ENCODE measurements at regions not wholly inside any gene's neighbourhood (a gene's known extent, or its start where the extent isn't known, plus 50 kb on each side); places are given as distances from the start of the nearest gene placed in this dataset.
"Not testable (repeated sequence)": the region's sequence is repeated elsewhere in the genome, so short reads cannot be mapped to it uniquely, and the experiment has no call there.

- TF ChIP-seq, protein P1, sequence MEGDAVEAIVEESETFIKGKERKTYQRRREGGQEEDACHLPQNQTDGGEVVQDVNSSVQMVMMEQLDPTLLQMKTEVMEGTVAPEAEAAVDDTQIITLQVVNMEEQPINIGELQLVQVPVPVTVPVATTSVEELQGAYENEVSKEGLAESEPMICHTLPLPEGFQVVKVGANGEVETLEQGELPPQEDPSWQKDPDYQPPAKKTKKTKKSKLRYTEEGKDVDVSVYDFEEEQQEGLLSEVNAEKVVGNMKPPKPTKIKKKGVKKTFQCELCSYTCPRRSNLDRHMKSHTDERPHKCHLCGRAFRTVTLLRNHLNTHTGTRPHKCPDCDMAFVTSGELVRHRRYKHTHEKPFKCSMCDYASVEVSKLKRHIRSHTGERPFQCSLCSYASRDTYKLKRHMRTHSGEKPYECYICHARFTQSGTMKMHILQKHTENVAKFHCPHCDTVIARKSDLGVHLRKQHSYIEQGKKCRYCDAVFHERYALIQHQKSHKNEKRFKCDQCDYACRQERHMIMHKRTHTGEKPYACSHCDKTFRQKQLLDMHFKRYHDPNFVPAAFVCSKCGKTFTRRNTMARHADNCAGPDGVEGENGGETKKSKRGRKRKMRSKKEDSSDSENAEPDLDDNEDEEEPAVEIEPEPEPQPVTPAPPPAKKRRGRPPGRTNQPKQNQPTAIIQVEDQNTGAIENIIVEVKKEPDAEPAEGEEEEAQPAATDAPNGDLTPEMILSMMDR (IDR thresholded peaks at IDR 0.05; ENCODE audit: unreplicated experiment): no peak
- Mint-ChIP-seq H3K27me3 (ENCODE audit: unreplicated experiment) (no peaks in the 10 kb centered on the region), H3K36me3 (ENCODE audit: low read depth, unreplicated experiment) (no peaks in the 10 kb centered on the region), H3K4me3 (ENCODE audit: unreplicated experiment) (no peak overlapping the region), H3K9me3 (ENCODE audit: unreplicated experiment) (no peaks in the 10 kb centered on the region), H3K27ac (ENCODE audit: unreplicated experiment) (no peak overlapping the region), H3K4me1 (ENCODE audit: unreplicated experiment) (no peaks in the 10 kb centered on the region)
- no peak for DNase-seq (ENCODE audit: low spot score)
Observed at GRCh38 chr7:118902600-118902999, 678.1 kb downstream of the ANKRD7 start.

- no peaks in the 10 kb centered on the region for H3K9me3 Mint-ChIP-seq (ENCODE audit: unreplicated experiment)
- no peaks in the 10 kb centered on the region for H3K4me1 Mint-ChIP-seq (ENCODE audit: unreplicated experiment)
- TF ChIP-seq, protein P1 (IDR thresholded peaks at IDR 0.05; ENCODE audit: unreplicated experiment): no peak
- DNase-seq (ENCODE audit: low spot score): no peak
- H3K27me3 Mint-ChIP-seq (ENCODE audit: unreplicated experiment): no peaks in the 10 kb centered on the region
- no peak overlapping the region for H3K4me3 Mint-ChIP-seq (ENCODE audit: unreplicated experiment)
- H3K36me3 Mint-ChIP-seq (ENCODE audit: low read depth, unreplicated experiment): no peaks in the 10 kb centered on the region
- H3K27ac Mint-ChIP-seq (ENCODE audit: unreplicated experiment): no peak overlapping the region
Observed at GRCh38 chr7:118907911-118908527, 683.5 kb downstream of the ANKRD7 start.

DNA sequence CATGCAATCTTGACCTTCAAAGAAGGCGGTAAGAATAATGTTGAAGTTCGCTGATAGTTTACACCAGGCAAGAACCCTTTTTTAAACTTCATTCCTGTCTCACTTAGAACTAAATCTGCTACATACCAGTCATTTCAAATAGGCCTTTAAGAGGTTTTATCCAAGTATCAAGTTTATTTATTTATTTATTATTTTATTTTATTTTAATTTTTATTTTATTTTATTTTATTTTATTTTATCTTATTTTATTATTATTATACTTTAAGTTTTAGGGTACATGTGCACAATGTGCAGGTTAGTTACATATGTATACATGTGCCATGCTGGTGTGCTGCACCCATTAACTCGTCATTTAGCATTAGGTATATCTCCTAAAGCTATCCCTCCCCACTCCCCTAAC lies 691.6 kb downstream of the ANKRD7 start:
- DNase-seq (ENCODE audit: low spot score); H3K4me1 Mint-ChIP-seq (ENCODE audit: unreplicated experiment); H3K9me3 Mint-ChIP-seq (ENCODE audit: unreplicated experiment); H3K36me3 Mint-ChIP-seq (ENCODE audit: low read depth, unreplicated experiment); H3K27ac Mint-ChIP-seq (ENCODE audit: unreplicated experiment); H3K27me3 Mint-ChIP-seq (ENCODE audit: unreplicated experiment); H3K4me3 Mint-ChIP-seq (ENCODE audit: unreplicated experiment): not testable (repeated sequence)

DNA sequence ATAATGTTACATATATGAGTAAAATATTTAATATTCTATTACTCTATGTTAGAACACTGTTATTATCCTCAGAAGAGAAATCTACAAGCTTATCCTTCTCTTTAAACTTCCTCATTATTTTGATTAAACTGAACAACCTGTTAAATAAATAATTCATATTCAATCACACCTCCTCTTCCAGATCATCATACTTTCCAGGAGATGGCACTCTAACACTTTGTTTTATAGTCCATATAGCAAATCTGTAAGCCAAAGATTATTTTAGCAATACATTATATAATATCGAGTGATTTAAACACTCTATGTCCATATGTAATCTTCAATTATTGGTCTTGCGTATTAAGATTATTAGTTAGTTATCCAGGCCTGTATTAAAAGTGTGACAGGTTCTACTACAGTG lies 694.1 kb downstream of the ANKRD7 start:
- Mint-ChIP-seq H3K36me3 (ENCODE audit: low read depth, unreplicated experiment) (no peaks in the 10 kb centered on the region), H3K27me3 (ENCODE audit: unreplicated experiment) (no peaks in the 10 kb centered on the region), H3K27ac (ENCODE audit: unreplicated experiment) (no peak overlapping the region), H3K4me1 (ENCODE audit: unreplicated experiment) (no peaks in the 10 kb centered on the region), H3K4me3 (ENCODE audit: unreplicated experiment) (no peak overlapping the region), H3K9me3 (ENCODE audit: unreplicated experiment) (no peaks in the 10 kb centered on the region)
- DNase-seq (ENCODE audit: low spot score): no peak
- TF ChIP-seq, protein P1 (IDR thresholded peaks at IDR 0.05; ENCODE audit: unreplicated experiment): no peak

DNA sequence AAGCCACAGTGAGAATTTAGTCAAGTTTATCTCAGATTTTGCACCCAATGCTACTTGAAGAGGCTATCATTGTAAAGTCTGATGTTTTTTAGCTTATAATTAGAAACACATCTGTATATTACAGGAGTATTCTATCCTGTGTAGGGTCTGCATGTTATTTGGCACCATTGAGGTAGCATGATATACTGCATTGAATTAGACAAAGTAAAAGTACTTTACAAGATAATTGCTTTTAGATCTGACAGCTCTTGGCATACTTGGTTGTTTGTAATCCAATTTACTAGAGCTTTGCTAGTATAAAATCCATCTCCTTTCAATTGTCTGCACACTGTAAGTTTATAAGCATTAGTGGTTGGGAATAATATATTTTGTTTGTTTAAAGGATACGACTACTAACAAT lies 714.3 kb downstream of the ANKRD7 start:
- Mint-ChIP-seq H3K9me3 (ENCODE audit: unreplicated experiment) (no peaks in the 10 kb centered on the region), H3K36me3 (ENCODE audit: low read depth, unreplicated experiment) (no peaks in the 10 kb centered on the region), H3K27me3 (ENCODE audit: unreplicated experiment) (no peaks in the 10 kb centered on the region), H3K4me1 (ENCODE audit: unreplicated experiment) (no peaks in the 10 kb centered on the region), H3K4me3 (ENCODE audit: unreplicated experiment) (no peak overlapping the region), H3K27ac (ENCODE audit: unreplicated experiment) (no peak overlapping the region)
- DNase-seq (ENCODE audit: low spot score): no peak
- TF ChIP-seq, protein P1 (IDR thresholded peaks at IDR 0.05; ENCODE audit: unreplicated experiment): no peak
